Pulmonary artery endothelial cell (primary cell): ENCODE measurements at regions not wholly inside any gene's neighbourhood (a gene's known extent, or its start where the extent isn't known, plus 50 kb on each side); places are given as distances from the start of the nearest gene placed in this dataset.
"Not testable (repeated sequence)": the region's sequence is repeated elsewhere in the genome, so short reads cannot be mapped to it uniquely, and the experiment has no call there.

Experiments
- DNase-seq: peaks from one replicate; pipeline ENCODE4 v3.0.0-alpha.2; 2011; ENCODE audit warnings: low read depth, low spot score

- no peak for DNase-seq
Observed at GRCh38 chrX:10952619-10953018, 158.5 kb upstream of the HCCS start.

- no peak for DNase-seq
Observed at GRCh38 chrX:10965174-10965798, 145.8 kb upstream of the HCCS start.

- no peak for DNase-seq
Observed at GRCh38 chrX:10966057-10966456, 145.1 kb upstream of the HCCS start.

GRCh38 chrX:10971176-10971575 is 140.0 kb upstream of the HCCS start:
- no peak for DNase-seq

- no peak for DNase-seq
Observed at GRCh38 chrX:10971759-10972158, 139.4 kb upstream of the HCCS start.

GRCh38 chrX:10972706-10973105 is 138.4 kb upstream of the HCCS start:
- DNase-seq, result no peak

GRCh38 chrX:10974920-10975319 is 136.2 kb upstream of the HCCS start:
- DNase-seq, result no peak

GRCh38 chrX:10979956-10980355 is 131.2 kb upstream of the HCCS start:
- no peak for DNase-seq

- no peak for DNase-seq
Observed at GRCh38 chrX:10981506-10981905, 129.6 kb upstream of the HCCS start.

- DNase-seq, result no peak
Observed at GRCh38 chrX:10983526-10983925, 127.6 kb upstream of the HCCS start.

- DNase-seq, result no peak
Observed at GRCh38 chrX:10984213-10984612, 126.9 kb upstream of the HCCS start.

GRCh38 chrX:10986616-10987015 is 124.5 kb upstream of the HCCS start:
- DNase-seq, result no peak

GRCh38 chrX:10988653-10989052 is 122.5 kb upstream of the HCCS start:
- no peak for DNase-seq

GRCh38 chrX:10989386-10989785 is 121.7 kb upstream of the HCCS start:
- DNase-seq, result no peak

GRCh38 chrX:10990418-10990817 is 120.7 kb upstream of the HCCS start:
- no peak for DNase-seq

- DNase-seq, result no peak
Observed at GRCh38 chrX:10990976-10991375, 120.2 kb upstream of the HCCS start.

- DNase-seq, result no peak
Observed at GRCh38 chrX:10992110-10992509, 119.0 kb upstream of the HCCS start.

- not testable (repeated sequence) for DNase-seq
Observed at GRCh38 chrX:11007076-11007475, 104.1 kb upstream of the HCCS start.

- no peak for DNase-seq
Observed at GRCh38 chrX:11010476-11010875, 100.7 kb upstream of the HCCS start.

- no peak for DNase-seq
Observed at GRCh38 chrX:11016728-11017127, 94.4 kb upstream of the HCCS start.

- not testable (repeated sequence) for DNase-seq
Observed at GRCh38 chrX:11022588-11022987, 88.5 kb upstream of the HCCS start.

- no peak for DNase-seq
Observed at GRCh38 chrX:11039926-11040325, 71.2 kb upstream of the HCCS start.

- DNase-seq, result no peak
Observed at GRCh38 chrX:11040405-11040804, 70.7 kb upstream of the HCCS start.

GRCh38 chrX:11040996-11041395 is 70.1 kb upstream of the HCCS start:
- no peak for DNase-seq
